G401.6 (cell line): ENCODE measurements at regions not wholly inside any gene's neighbourhood (a gene's known extent, or its start where the extent isn't known, plus 50 kb on each side); places are given as distances from the start of the nearest gene placed in this dataset.
"Not testable (repeated sequence)": the region's sequence is repeated elsewhere in the genome, so short reads cannot be mapped to it uniquely, and the experiment has no call there.

ENCODE experiments used
- FAIRE-seq: peaks from 2 replicates; lab custom pipeline; 2012; peaks lifted over from hg19 to GRCh38; lab: Jason Lieb, UNC

- no peak for FAIRE-seq
Measured at GRCh38 chr4:107391009-107391629, 328.9 kb downstream of the PAPSS1 start.

GRCh38 chr4:107389965-107390364 lies 330.1 kb downstream of the PAPSS1 start:
- FAIRE-seq: no peak

- no peak for FAIRE-seq
Measured at GRCh38 chr4:107388736-107389274, 331.2 kb downstream of the PAPSS1 start.

GRCh38 chr4:107380836-107381438 lies 339.1 kb downstream of the PAPSS1 start:
- no peak for FAIRE-seq

- FAIRE-seq: no peak
Measured at GRCh38 chr4:107380190-107380589, 339.8 kb downstream of the PAPSS1 start.

GRCh38 chr4:107379054-107379869 lies 340.8 kb downstream of the PAPSS1 start:
- FAIRE-seq: no peak

- no peak for FAIRE-seq
Measured at GRCh38 chr4:107376293-107376692, 340.2 kb upstream of the DKK2 start.

- no peak for FAIRE-seq
Measured at GRCh38 chr4:107366900-107367299, 330.8 kb upstream of the DKK2 start.

- FAIRE-seq: no peak
Measured at GRCh38 chr4:107366016-107366735, 330.1 kb upstream of the DKK2 start.

- no peak for FAIRE-seq
Measured at GRCh38 chr4:107363125-107363524, 327.0 kb upstream of the DKK2 start.

GRCh38 chr4:107359208-107359607 lies 323.1 kb upstream of the DKK2 start:
- no peak for FAIRE-seq

- not testable (repeated sequence) for FAIRE-seq
Measured at GRCh38 chr4:107354304-107354703, 318.2 kb upstream of the DKK2 start.

- no peak for FAIRE-seq
Measured at GRCh38 chr4:107351196-107351595, 315.1 kb upstream of the DKK2 start.

GRCh38 chr4:107349732-107350131 lies 313.6 kb upstream of the DKK2 start:
- no peak for FAIRE-seq

- FAIRE-seq: no peak
Measured at GRCh38 chr4:107349266-107349665, 313.2 kb upstream of the DKK2 start.

GRCh38 chr4:107348188-107349050 lies 312.3 kb upstream of the DKK2 start:
- FAIRE-seq: no peak

- no peak for FAIRE-seq
Measured at GRCh38 chr4:107333518-107333917, 297.4 kb upstream of the DKK2 start.

GRCh38 chr4:107332656-107333055 lies 296.5 kb upstream of the DKK2 start:
- not testable (repeated sequence) for FAIRE-seq

GRCh38 chr4:107330916-107331315 lies 294.8 kb upstream of the DKK2 start:
- no peak for FAIRE-seq

- no peak for FAIRE-seq
Measured at GRCh38 chr4:107319386-107319785, 283.3 kb upstream of the DKK2 start.

GRCh38 chr4:107318078-107318477 lies 282.0 kb upstream of the DKK2 start:
- no peak for FAIRE-seq

- FAIRE-seq: no peak
Measured at GRCh38 chr4:107317611-107318010, 281.5 kb upstream of the DKK2 start.
